ENCODE measurements at regions not wholly inside any gene's neighbourhood (a gene's known extent, or its start where the extent isn't known, plus 50 kb on each side); places are given as distances from the start of the nearest gene placed in this dataset.

DNA sequence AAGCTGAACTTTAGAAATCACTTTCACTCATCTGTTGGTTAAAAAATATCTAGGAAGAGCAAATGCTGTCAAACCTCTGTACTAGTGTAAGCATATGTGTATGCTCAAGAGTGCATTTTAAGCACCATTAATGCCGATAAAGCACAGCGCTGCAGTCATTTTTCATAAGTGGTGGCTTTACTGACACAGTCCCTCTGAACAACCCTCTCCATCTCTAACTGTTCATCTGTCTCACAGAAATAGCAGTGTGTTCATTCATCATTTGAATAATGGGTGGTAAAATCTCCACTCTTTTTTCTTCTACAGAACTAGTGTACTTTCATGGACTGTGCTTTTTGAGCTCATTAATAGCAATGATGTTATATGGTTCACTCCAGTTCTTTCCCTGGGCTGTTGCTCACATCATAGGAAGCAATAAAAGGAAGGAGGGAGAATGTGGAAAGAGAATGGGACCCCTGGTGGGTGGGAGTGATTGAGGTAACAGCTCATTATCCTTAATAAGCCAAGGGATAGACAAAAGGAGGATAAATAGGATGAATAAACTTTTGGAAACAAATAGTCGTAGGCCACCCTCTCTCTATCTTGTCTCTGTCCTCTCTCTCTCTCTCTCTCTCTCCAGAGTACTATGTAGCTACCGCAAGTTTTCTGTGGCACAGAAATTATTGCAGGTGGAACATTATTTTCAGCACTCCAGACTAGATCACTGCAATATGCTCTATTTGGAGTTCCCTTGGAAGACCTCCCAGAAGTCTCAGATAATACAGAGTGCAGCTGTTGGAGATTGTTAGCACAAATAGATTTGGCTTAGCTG lies 117.9 kb upstream of the PRDM9 start:
- Histone ChIP-seq H3K9me3 (no peaks in the 10 kb centered on the region), H3K4me3 (no peak overlapping the region), H3K4me1 (no peaks in the 10 kb centered on the region), H3K27ac (no peak overlapping the region), H3K27me3 (no peaks in the 10 kb centered on the region), H3K36me3 (ENCODE audit: low read depth, missing control alignments) (no peaks in the 10 kb centered on the region)
- no peak for DNase-seq
- 55 to 63% methylated on average over 4 of the region's 4 CpGs for WGBS, 2 donors
- intact Hi-C loops (cut with DNase I; ENCODE audit: low total_unique reads): no loop called here
- TF ChIP-seq POLR2A (IDR thresholded peaks at IDR 0.05): no peak
- TF ChIP-seq, protein P1, sequence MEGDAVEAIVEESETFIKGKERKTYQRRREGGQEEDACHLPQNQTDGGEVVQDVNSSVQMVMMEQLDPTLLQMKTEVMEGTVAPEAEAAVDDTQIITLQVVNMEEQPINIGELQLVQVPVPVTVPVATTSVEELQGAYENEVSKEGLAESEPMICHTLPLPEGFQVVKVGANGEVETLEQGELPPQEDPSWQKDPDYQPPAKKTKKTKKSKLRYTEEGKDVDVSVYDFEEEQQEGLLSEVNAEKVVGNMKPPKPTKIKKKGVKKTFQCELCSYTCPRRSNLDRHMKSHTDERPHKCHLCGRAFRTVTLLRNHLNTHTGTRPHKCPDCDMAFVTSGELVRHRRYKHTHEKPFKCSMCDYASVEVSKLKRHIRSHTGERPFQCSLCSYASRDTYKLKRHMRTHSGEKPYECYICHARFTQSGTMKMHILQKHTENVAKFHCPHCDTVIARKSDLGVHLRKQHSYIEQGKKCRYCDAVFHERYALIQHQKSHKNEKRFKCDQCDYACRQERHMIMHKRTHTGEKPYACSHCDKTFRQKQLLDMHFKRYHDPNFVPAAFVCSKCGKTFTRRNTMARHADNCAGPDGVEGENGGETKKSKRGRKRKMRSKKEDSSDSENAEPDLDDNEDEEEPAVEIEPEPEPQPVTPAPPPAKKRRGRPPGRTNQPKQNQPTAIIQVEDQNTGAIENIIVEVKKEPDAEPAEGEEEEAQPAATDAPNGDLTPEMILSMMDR (IDR thresholded peaks at IDR 0.05): no peak

GRCh38 chr5:23385036-23385435 lies 122.4 kb upstream of the PRDM9 start:
- TF ChIP-seq, protein P1 (IDR thresholded peaks at IDR 0.05): no peak
- no peak for TF ChIP-seq POLR2A (IDR thresholded peaks at IDR 0.05)
- H3K36me3 ChIP-seq (ENCODE audit: low read depth, missing control alignments): no peaks in the 10 kb centered on the region
- DNase-seq: no peak
- H3K27me3 ChIP-seq: no peaks in the 10 kb centered on the region
- WGBS, 2 donors: 93 to 96% methylated on average over 1 of the region's 1 CpG
- intact Hi-C loops (cut with DNase I; ENCODE audit: low total_unique reads): no loop called here
- H3K4me3 ChIP-seq: no peak overlapping the region
- H3K4me1 ChIP-seq: no peaks in the 10 kb centered on the region
- no peaks in the 10 kb centered on the region for H3K9me3 ChIP-seq
- H3K27ac ChIP-seq: no peak overlapping the region

- no peak overlapping the region for H3K27ac ChIP-seq
- DNase-seq: no peak
- TF ChIP-seq, protein P1 (IDR thresholded peaks at IDR 0.05): no peak
- no peak for TF ChIP-seq POLR2A (IDR thresholded peaks at IDR 0.05)
- H3K4me1 ChIP-seq: no peaks in the 10 kb centered on the region
- H3K36me3 ChIP-seq (ENCODE audit: low read depth, missing control alignments): no peaks in the 10 kb centered on the region
- intact Hi-C loops (cut with DNase I; ENCODE audit: low total_unique reads): no loop called here
- H3K27me3 ChIP-seq: no peaks in the 10 kb centered on the region
- H3K4me3 ChIP-seq: no peak overlapping the region
- no peaks in the 10 kb centered on the region for H3K9me3 ChIP-seq
These were observed 135.2 kb upstream of the PRDM9 start for GRCh38 chr5:23372177-23372576.

GRCh38 chr5:23368393-23368792 lies 139.0 kb upstream of the PRDM9 start:
- Histone ChIP-seq H3K4me1 (no peaks in the 10 kb centered on the region), H3K4me3 (no peak overlapping the region), H3K27me3 (no peaks in the 10 kb centered on the region), H3K36me3 (ENCODE audit: low read depth, missing control alignments) (no peaks in the 10 kb centered on the region), H3K9me3 (no peaks in the 10 kb centered on the region), H3K27ac (no peak overlapping the region)
- TF ChIP-seq, protein P1 (IDR thresholded peaks at IDR 0.05): no peak
- no peak for TF ChIP-seq POLR2A (IDR thresholded peaks at IDR 0.05)
- DNase-seq: no peak
- intact Hi-C loops (cut with DNase I; ENCODE audit: low total_unique reads): no loop called here
- WGBS, 2 donors: 40 to 77% methylated on average over 3 of the region's 3 CpGs

- no peak overlapping the region for H3K27ac ChIP-seq
- WGBS, 2 donors: 25 to 50% methylated on average over 1 of the region's 1 CpG
- H3K9me3 ChIP-seq: no peaks in the 10 kb centered on the region
- no peaks in the 10 kb centered on the region for H3K4me1 ChIP-seq
- H3K36me3 ChIP-seq (ENCODE audit: low read depth, missing control alignments): no peaks in the 10 kb centered on the region
- no peak overlapping the region for H3K4me3 ChIP-seq
- intact Hi-C loops (cut with DNase I; ENCODE audit: low total_unique reads): no loop called here
- DNase-seq: no peak
- no peak for TF ChIP-seq POLR2A (IDR thresholded peaks at IDR 0.05)
- TF ChIP-seq, protein P1 (IDR thresholded peaks at IDR 0.05): no peak
- H3K27me3 ChIP-seq: no peaks in the 10 kb centered on the region
These were observed 139.5 kb upstream of the PRDM9 start for GRCh38 chr5:23367874-23368273.

Data from testis (tissue), 2 donors.